ENCODE measurements at regions not wholly inside any gene's neighbourhood (a gene's known extent, or its start where the extent isn't known, plus 50 kb on each side); places are given as distances from the start of the nearest gene placed in this dataset.

DNA sequence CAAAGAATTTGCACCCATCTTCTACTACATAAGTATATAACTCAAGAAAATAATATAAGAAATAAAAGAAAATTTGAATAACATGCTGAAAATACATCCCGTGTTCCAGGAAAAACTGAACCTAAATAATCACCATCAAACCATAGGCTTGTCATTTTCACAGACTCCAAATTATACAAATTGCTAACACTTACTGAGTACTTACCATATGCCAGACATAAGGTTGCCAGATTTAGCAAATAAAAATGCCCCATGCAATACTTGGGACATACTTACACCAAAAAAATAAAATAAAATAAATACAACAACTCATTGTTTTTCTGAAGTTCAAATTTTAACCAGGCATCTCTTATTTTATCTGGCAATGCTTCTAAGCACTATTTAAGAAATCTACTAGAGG, 760.4 kb upstream of the SEMA6D start:
- H3K36me3 ChIP-seq (ENCODE audit: control insufficient read depth, insufficient read depth, low read length), result no peaks in the 10 kb centered on the region
- no peak overlapping the region for H2BK120ac ChIP-seq (ENCODE audit: low read depth, low read length)
- CTCF ChIA-PET, result no interaction called here
- dilution Hi-C loops (cut with HindIII; ENCODE audit: low sequenced_read_pairs, unreplicated experiment) (no loop called here), intact Hi-C loops (cut with micrococcal nuclease) (no loop called here), in situ Hi-C loops (cut with MboI; ENCODE audit: low sequenced_read_pairs) (no loop called here)
- no peak overlapping the region for H3K4ac ChIP-seq (ENCODE audit: low read depth, low read length)
- no peak overlapping the region for H4K5ac ChIP-seq (ENCODE audit: low read depth, low read length)
- H3K4me3 ChIP-seq (ENCODE audit: insufficient read depth, low read depth, low read length), result no peak overlapping the region
- H3K79me1 ChIP-seq (ENCODE audit: low read depth in 1 of 2, low read length in 2 of 2), result no peaks in the 10 kb centered on the region
- H2BK5ac ChIP-seq (ENCODE audit: low read depth, low read length, poor library complexity, severe bottlenecking), result no peak overlapping the region
- no peak overlapping the region for H4K91ac ChIP-seq (ENCODE audit: insufficient read depth, low read depth, low read length)
- H3K4me2 ChIP-seq (ENCODE audit: low read depth, low read length), result no peak overlapping the region
- H4K8ac ChIP-seq (ENCODE audit: low read depth in 2 of 2, low read length in 2 of 2), result no peak overlapping the region
- peaks cover 3% of the 10 kb centered on the region; the same call in 1 of the 2 replicates for H3K9me3 ChIP-seq (ENCODE audit: control insufficient read depth, insufficient read depth, low read length)
- POLR2A ChIA-PET (ENCODE audit: unreplicated experiment), result no interaction called here
- no CpG with 5 or more reads among the region's 1 CpG for WGBS, 2 experiments (ENCODE audit: extremely low coverage in 2 of 2, insufficient read length in 1 of 2)
- BruUV-seq (replicated peaks), result no TSS peak
- H2BK20ac ChIP-seq (ENCODE audit: low read depth, low read length), result no peak overlapping the region
- TF ChIP-seq MAZ (IDR thresholded peaks at IDR 0.05; ENCODE audit: borderline replicate concordance, low read depth, low read length) (no peak), MAFK (IDR thresholded peaks at IDR 0.05; ENCODE audit: low read depth, low read length) (no peak), BHLHE40 (IDR thresholded peaks at IDR 0.05; ENCODE audit: low read depth, low read length) (no peak), CEBPB (IDR thresholded peaks at IDR 0.05; ENCODE audit: low read depth, low read length) (no peak)
- TF ChIP-seq, protein P1, sequence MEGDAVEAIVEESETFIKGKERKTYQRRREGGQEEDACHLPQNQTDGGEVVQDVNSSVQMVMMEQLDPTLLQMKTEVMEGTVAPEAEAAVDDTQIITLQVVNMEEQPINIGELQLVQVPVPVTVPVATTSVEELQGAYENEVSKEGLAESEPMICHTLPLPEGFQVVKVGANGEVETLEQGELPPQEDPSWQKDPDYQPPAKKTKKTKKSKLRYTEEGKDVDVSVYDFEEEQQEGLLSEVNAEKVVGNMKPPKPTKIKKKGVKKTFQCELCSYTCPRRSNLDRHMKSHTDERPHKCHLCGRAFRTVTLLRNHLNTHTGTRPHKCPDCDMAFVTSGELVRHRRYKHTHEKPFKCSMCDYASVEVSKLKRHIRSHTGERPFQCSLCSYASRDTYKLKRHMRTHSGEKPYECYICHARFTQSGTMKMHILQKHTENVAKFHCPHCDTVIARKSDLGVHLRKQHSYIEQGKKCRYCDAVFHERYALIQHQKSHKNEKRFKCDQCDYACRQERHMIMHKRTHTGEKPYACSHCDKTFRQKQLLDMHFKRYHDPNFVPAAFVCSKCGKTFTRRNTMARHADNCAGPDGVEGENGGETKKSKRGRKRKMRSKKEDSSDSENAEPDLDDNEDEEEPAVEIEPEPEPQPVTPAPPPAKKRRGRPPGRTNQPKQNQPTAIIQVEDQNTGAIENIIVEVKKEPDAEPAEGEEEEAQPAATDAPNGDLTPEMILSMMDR (conservative IDR thresholded peaks at IDR 0.05; ENCODE audit: low read depth, low read length), result no peak
- TF ChIP-seq, protein P2, sequence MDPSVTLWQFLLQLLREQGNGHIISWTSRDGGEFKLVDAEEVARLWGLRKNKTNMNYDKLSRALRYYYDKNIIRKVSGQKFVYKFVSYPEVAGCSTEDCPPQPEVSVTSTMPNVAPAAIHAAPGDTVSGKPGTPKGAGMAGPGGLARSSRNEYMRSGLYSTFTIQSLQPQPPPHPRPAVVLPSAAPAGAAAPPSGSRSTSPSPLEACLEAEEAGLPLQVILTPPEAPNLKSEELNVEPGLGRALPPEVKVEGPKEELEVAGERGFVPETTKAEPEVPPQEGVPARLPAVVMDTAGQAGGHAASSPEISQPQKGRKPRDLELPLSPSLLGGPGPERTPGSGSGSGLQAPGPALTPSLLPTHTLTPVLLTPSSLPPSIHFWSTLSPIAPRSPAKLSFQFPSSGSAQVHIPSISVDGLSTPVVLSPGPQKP (IDR thresholded peaks at IDR 0.05; ENCODE audit: borderline replicate concordance, low read depth, low read length), result no peak
- no peak overlapping the region for H3K23ac ChIP-seq (ENCODE audit: low read depth, low read length)
- no peak overlapping the region for H3K27ac ChIP-seq (ENCODE audit: insufficient read depth, low read length)
- ATAC-seq (ENCODE audit: low read depth) (no peak), DNase-seq (no peak)
- H2BK15ac ChIP-seq (ENCODE audit: low read depth, low read length), result no peak overlapping the region
- H3K56ac ChIP-seq (ENCODE audit: extremely low read depth, insufficient read depth, low read length), result no peak overlapping the region
- H2AK5ac ChIP-seq (ENCODE audit: low read depth, low read length), result no peak overlapping the region
- H3K14ac ChIP-seq (replicated peaks; ENCODE audit: low read depth, low read length), result no peak overlapping the region
- no peak overlapping the region for H2AFZ ChIP-seq (replicated peaks; ENCODE audit: low read length, poor library complexity)
- no peak overlapping the region for H3K9ac ChIP-seq (ENCODE audit: low read depth, low read length)
- H3K18ac ChIP-seq (ENCODE audit: low read depth, low read length), result no peak overlapping the region
- no peaks in the 10 kb centered on the region for H4K20me1 ChIP-seq (ENCODE audit: insufficient read depth, low read length)
- H3K27me3 ChIP-seq (ENCODE audit: control insufficient read depth, insufficient read depth, low read length), result no peaks in the 10 kb centered on the region
- no peaks in the 10 kb centered on the region for H3K4me1 ChIP-seq (ENCODE audit: control insufficient read depth, insufficient read depth, low read length)
- no peak overlapping the region for H2AK9ac ChIP-seq (replicated peaks; ENCODE audit: low read depth, low read length, poor library complexity)
- no peaks in the 10 kb centered on the region for H3K9me1 ChIP-seq (ENCODE audit: insufficient read depth, low read length)

Measured in IMR-90 (cell line).